SK-N-SH (cell line): ENCODE measurements at regions not wholly inside any gene's neighbourhood (a gene's known extent, or its start where the extent isn't known, plus 50 kb on each side); places are given as distances from the start of the nearest gene placed in this dataset.

Source experiments
- CTCF ChIA-PET: fragments of 300-600, 350-600 bp; formaldehyde crosslinking; extraction: SDS; loops from one replicate; lab custom pipeline; 2021; lab: Yijun Ruan, JAX
- POLR2A ChIA-PET: fragments of 350-600 bp; sonication (Branson Sonifier 250); formaldehyde crosslinking; extraction: SDS; loops from one replicate; lab custom pipeline; 2020; ENCODE audit warnings: antibody characterized with exemption, inconsistent platforms; lab: Yijun Ruan, JAX
- DNase-seq: peaks from one replicate; pipeline ENCODE4 v3.0.0; 2012
- H2AFZ ChIP-seq: fragments of 200-600 bp; sonication (generic); 2 replicates; pipeline ENCODE4 v1.8.1; 2016; ENCODE audit warnings: antibody characterized with exemption, mild to moderate bottlenecking, low read depth
- H3F3A ChIP-seq: fragments of 200-600 bp; sonication (generic); replicated peaks from 2 replicates; pipeline ENCODE3; 2016; ENCODE audit warnings: antibody characterized with exemption, mild to moderate bottlenecking; ENCODE audit not compliant: insufficient read depth
- H3K27ac ChIP-seq, 2 experiments: fragments of 200-500 bp in 1 of 2; fragments of 200-600 bp in 1 of 2; sonication (Bioruptor generic) in 1 of 2; sonication (generic), shearing (Covaris generic) in 1 of 2; 2 replicates each; pipeline versions ENCODE4 v1.5.1 to v1.6.1; 2014 to 2016; ENCODE audit warnings: low read depth in 2 of 2, inconsistent platforms in 1 of 2, low read length in 1 of 2, mild to moderate bottlenecking in 1 of 2, mixed read lengths in 1 of 2
- H3K27me3 ChIP-seq: fragments of 200-600 bp; sonication (generic), shearing (Covaris generic); 2 replicates; pipeline ENCODE4 v1.6.1; 2016; ENCODE audit warnings: mixed run types; ENCODE audit not compliant: insufficient read depth
- H3K36me3 ChIP-seq, 2 experiments: fragments of 200-500 bp in 1 of 2; fragments of 200-600 bp in 1 of 2; sonication (Bioruptor generic) in 1 of 2; sonication (generic) in 1 of 2; replicated peaks in 1 of 2; 2 replicates each; pipeline versions ENCODE3 to v1.5.1; 2014 to 2016; ENCODE audit warnings: low read length in 1 of 2, mild to moderate bottlenecking in 1 of 2; ENCODE audit not compliant: insufficient read depth in 2 of 2, control insufficient read depth in 1 of 2
- H3K4me1 ChIP-seq, 2 experiments: fragments of 200-500 bp in 1 of 2; fragments of 200-600 bp in 1 of 2; sonication (Bioruptor generic) in 1 of 2; sonication (generic), shearing (Covaris generic) in 1 of 2; 2 replicates each; pipeline versions ENCODE4 v1.5.1 to v1.6.1; 2014 to 2016; ENCODE audit warnings: low read depth in 1 of 2, low read length in 1 of 2, mixed run types in 1 of 2; ENCODE audit not compliant: insufficient read depth in 2 of 2, control insufficient read depth in 1 of 2
- H3K4me2 ChIP-seq: fragments of 200-600 bp; sonication (generic), shearing (Covaris generic); 2 replicates; pipeline ENCODE4 v1.6.1; 2017; ENCODE audit warnings: mixed run types
- H3K4me3 ChIP-seq, 2 experiments: fragments of 200-500 bp in 1 of 2; fragments of 200-600 bp in 1 of 2; sonication (Bioruptor generic) in 1 of 2; sonication (generic), shearing (Covaris generic) in 1 of 2; 2 replicates each; pipeline versions ENCODE4 v1.5.1 to v1.8.1; 2014 to 2016; ENCODE audit warnings: low read depth in 2 of 2, inconsistent platforms in 1 of 2, low read length in 1 of 2, mild to moderate bottlenecking in 1 of 2, mixed read lengths in 1 of 2, moderate library complexity in 1 of 2
- H3K79me2 ChIP-seq: fragments of 200-600 bp; sonication (generic); 2 replicates; pipeline ENCODE4 v1.8.1; 2017; ENCODE audit warnings: mild to moderate bottlenecking; ENCODE audit not compliant: insufficient read depth
- H3K9ac ChIP-seq: fragments of 200-600 bp; sonication (generic); 2 replicates; pipeline ENCODE4 v1.6.1; 2017; ENCODE audit warnings: mixed run types
- H3K9me2 ChIP-seq: fragments of 200-600 bp; sonication (generic); 2 replicates; pipeline ENCODE4 v1.6.1; 2017; ENCODE audit warnings: mixed run types
- H3K9me3 ChIP-seq: fragments of 200-600 bp; sonication (generic); 2 replicates; pipeline ENCODE4 v1.6.1; 2017; ENCODE audit warnings: mixed run types, mild to moderate bottlenecking, moderate library complexity
- H4K20me1 ChIP-seq: fragments of 200-600 bp; sonication (generic); 2 replicates; pipeline ENCODE4 v1.6.1; 2017; ENCODE audit warnings: mild to moderate bottlenecking, mixed run types; ENCODE audit not compliant: insufficient read depth
- ELF1 ChIP-seq: IDR thresholded peaks from 2 replicates; pipeline ENCODE4 v1.4.0; 2012
- EP300 ChIP-seq, 2 experiments: IDR thresholded peaks; 2 replicates each; pipeline versions ENCODE4 v1.4.0 to v1.6.1; 2012; ENCODE audit warnings: borderline replicate concordance in 1 of 2, low read depth in 1 of 2, low read length in 1 of 2
- EZH2phosphoT487 ChIP-seq: fragments of 200-600 bp; sonication (generic); IDR thresholded peaks from 2 replicates; pipeline ENCODE4 v1.6.1; 2017; ENCODE audit warnings: low read depth, mixed run types, mild to moderate bottlenecking, antibody characterized with exemption, moderate library complexity, borderline replicate concordance
- FOXJ3 ChIP-seq: sonication (generic); formaldehyde crosslinking; IDR thresholded peaks from 2 replicates; pipeline ENCODE4 v1.5.1; 2020; ENCODE audit warnings: mild to moderate bottlenecking, missing genetic modification reagents
- FOXM1 ChIP-seq: IDR thresholded peaks from 2 replicates; pipeline ENCODE4 v1.4.0; 2012; ENCODE audit warnings: low read depth, mild to moderate bottlenecking
- GABPA ChIP-seq: IDR thresholded peaks from 2 replicates; pipeline ENCODE4 v1.4.0; 2012; ENCODE audit warnings: low read depth, mild to moderate bottlenecking
- GATA2 ChIP-seq: sonication (generic); formaldehyde crosslinking; IDR thresholded peaks from 2 replicates; pipeline ENCODE4 v1.5.0; 2020; ENCODE audit warnings: mild to moderate bottlenecking, missing genetic modification reagents
- MEF2A ChIP-seq: IDR thresholded peaks from 2 replicates; pipeline ENCODE4 v1.4.0; 2012; ENCODE audit warnings: low read depth, borderline replicate concordance
- NFIC ChIP-seq: IDR thresholded peaks from 2 replicates; pipeline ENCODE4 v1.4.0; 2012; ENCODE audit warnings: borderline replicate concordance
- NRF1 ChIP-seq: IDR thresholded peaks from 2 replicates; pipeline ENCODE4 v1.6.1; 2012; ENCODE audit warnings: low read depth, mild to moderate bottlenecking, low read length
- POLR2AphosphoS5 ChIP-seq: IDR thresholded peaks from 2 replicates; pipeline ENCODE4 v1.6.1; 2012; ENCODE audit warnings: low read depth, low read length
- RCOR1 ChIP-seq: fragments of 150-350 bp; IDR thresholded peaks from 2 replicates; pipeline ENCODE4 v1.6.1; 2017; ENCODE audit warnings: antibody characterized with exemption, low read length
- SMC3 ChIP-seq: IDR thresholded peaks from 2 replicates; pipeline ENCODE4 v1.6.1; 2012; ENCODE audit warnings: low read depth, low read length, improper control_type of control experiment
- TAF1 ChIP-seq: IDR thresholded peaks from 2 replicates; pipeline ENCODE4 v1.6.1; 2012; ENCODE audit warnings: low read depth, mild to moderate bottlenecking, low read length, moderate library complexity, borderline replicate concordance
- YY1 ChIP-seq: IDR thresholded peaks from 2 replicates; pipeline ENCODE4 v1.4.0; 2012; ENCODE audit warnings: low read depth, mild to moderate bottlenecking
- WGBS: methylation state at CpG from one replicate; pipeline ENCODE4 v1.1.6; 2017; ENCODE audit warnings: low lambda C conversion rate; 5-methylcytosine and 5-hydroxymethylcytosine counted together
- TF ChIP-seq, protein P1 (sequence below): IDR thresholded peaks from 2 replicates; pipeline ENCODE4 v1.4.0; 2012; ENCODE audit warnings: low read depth, borderline replicate concordance
- TF ChIP-seq, protein P2 (sequence below): IDR thresholded peaks from 2 replicates; pipeline ENCODE4; 2012
- TF ChIP-seq, protein P3 (sequence below): fragments of 150-350 bp; IDR thresholded peaks from 2 replicates; pipeline ENCODE4 v1.6.1; 2016; ENCODE audit warnings: mild to moderate bottlenecking, low read depth, low read length
- TF ChIP-seq, protein P4 (sequence below): fragments of 150-350 bp; IDR thresholded peaks from 2 replicates; pipeline ENCODE4 v1.6.1; 2017; ENCODE audit warnings: antibody characterized with exemption, low read length, low read depth, borderline replicate concordance
- TF ChIP-seq, protein P5 (sequence below): fragments of 200-600 bp; sonication (generic); IDR thresholded peaks from 2 replicates; pipeline ENCODE4 v1.6.1; 2017; ENCODE audit warnings: antibody characterized with exemption, mild to moderate bottlenecking, moderate library complexity

DNA sequence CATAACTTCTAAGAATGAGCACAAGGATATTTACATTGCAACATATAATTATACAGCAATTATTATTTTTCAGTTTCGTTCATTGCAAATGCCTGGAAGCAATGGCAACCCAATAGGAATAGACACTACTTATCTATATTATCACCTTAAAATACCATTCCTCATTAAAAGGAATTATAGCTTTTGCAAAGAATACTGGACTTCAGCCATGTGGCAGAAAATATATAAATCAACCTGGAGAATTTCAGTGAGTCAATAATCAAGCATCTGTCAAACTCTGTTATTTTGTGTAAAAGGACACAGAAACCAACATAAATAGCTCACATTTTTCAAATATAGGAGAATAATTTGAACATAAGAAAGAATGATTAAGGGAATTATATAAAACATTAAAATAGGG lies 96.1 kb upstream of the SEMA3C start:
- no peak overlapping the region for H2AFZ ChIP-seq
- no peak overlapping the region for H3K27ac ChIP-seq
- no peaks in the 10 kb centered on the region for H4K20me1 ChIP-seq
- POLR2A ChIA-PET: no interaction called here
- CTCF ChIA-PET: interaction anchor here (0.7 to 1.2 kb wide), 4 partner anchors 10 to 63 kb away, joined by 3 to 4 read pairs (median 4); no protein-coding TSS in a partner anchor
- 0 out of 4 replicates have a peak, but pooled peaks cover 0 to 7% of the 10 kb centered on the region in 2 experiments for H3K4me1 ChIP-seq
- whole genome bisulfite sequencing: 89% methylated on average over 1 of the region's 1 CpG
- no peak overlapping the region for H3K4me3 ChIP-seq
- no peaks in the 10 kb centered on the region for H3K79me2 ChIP-seq
- no peak for DNase-seq
- peaks cover 15% of the 10 kb centered on the region for H3K9me3 ChIP-seq
- H3K9ac ChIP-seq: no peak overlapping the region
- H3K27me3 ChIP-seq: no peaks in the 10 kb centered on the region
- H3K36me3 ChIP-seq: no peaks in the 10 kb centered on the region
- H3K9me2 ChIP-seq: no peaks in the 10 kb centered on the region
- TF ChIP-seq EP300 (IDR thresholded peaks at IDR 0.05; ENCODE audit: borderline replicate concordance in 1 of 2, low read depth in 1 of 2, low read length in 1 of 2) (0 out of 4 replicates have a peak, but pooled peaks of 1 of the 2 experiments have one; percentile 7), GABPA (no peak), NFIC (no peak), SMC3 (no peak), GATA2 (no peak), RCOR1 (no peak)
- TF ChIP-seq, protein P1, sequence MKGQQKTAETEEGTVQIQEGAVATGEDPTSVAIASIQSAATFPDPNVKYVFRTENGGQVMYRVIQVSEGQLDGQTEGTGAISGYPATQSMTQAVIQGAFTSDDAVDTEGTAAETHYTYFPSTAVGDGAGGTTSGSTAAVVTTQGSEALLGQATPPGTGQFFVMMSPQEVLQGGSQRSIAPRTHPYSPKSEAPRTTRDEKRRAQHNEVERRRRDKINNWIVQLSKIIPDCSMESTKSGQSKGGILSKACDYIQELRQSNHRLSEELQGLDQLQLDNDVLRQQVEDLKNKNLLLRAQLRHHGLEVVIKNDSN: no peak
- TF ChIP-seq, protein P2, sequence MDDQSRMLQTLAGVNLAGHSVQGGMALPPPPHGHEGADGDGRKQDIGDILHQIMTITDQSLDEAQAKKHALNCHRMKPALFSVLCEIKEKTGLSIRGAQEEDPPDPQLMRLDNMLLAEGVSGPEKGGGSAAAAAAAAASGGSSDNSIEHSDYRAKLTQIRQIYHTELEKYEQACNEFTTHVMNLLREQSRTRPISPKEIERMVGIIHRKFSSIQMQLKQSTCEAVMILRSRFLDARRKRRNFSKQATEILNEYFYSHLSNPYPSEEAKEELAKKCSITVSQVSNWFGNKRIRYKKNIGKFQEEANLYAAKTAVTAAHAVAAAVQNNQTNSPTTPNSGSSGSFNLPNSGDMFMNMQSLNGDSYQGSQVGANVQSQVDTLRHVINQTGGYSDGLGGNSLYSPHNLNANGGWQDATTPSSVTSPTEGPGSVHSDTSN: no peak
- no peak overlapping the region for H3K4me2 ChIP-seq
- H3F3A ChIP-seq: no peaks in the 10 kb centered on the region

DNA sequence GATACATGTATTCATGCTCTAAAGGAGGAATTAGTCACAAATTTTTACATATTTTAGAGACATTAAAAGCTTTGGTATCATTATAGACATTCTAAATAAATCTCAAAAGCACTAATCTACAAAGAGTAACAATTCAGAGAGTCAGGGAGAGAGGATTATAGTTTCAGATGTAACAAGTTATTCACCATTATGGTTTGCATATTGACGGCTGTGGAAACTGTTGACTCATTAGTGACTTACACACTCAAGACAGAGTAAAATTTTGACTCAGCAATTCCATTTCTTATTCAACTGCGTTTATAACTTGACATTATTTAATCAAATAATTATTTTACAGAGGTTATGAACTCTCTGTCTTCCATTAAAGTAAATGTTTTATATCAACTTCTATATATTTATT lies 95.4 kb upstream of the SEMA3C start:
- H4K20me1 ChIP-seq: no peaks in the 10 kb centered on the region
- no peaks in the 10 kb centered on the region for H3K27me3 ChIP-seq
- no peak overlapping the region for H3K4me2 ChIP-seq
- H3K9me3 ChIP-seq: peaks cover 15% of the 10 kb centered on the region
- H3F3A ChIP-seq: no peaks in the 10 kb centered on the region
- H3K79me2 ChIP-seq: no peaks in the 10 kb centered on the region
- CTCF ChIA-PET: no interaction called here
- no peak overlapping the region for H2AFZ ChIP-seq
- H3K36me3 ChIP-seq: no peaks in the 10 kb centered on the region
- no peak overlapping the region for H3K4me3 ChIP-seq
- no peak overlapping the region for H3K9ac ChIP-seq
- no peak for DNase-seq
- WGBS: 75% methylated on average over 2 of the region's 2 CpGs
- TF ChIP-seq NFIC: no peak
- TF ChIP-seq, protein P3, sequence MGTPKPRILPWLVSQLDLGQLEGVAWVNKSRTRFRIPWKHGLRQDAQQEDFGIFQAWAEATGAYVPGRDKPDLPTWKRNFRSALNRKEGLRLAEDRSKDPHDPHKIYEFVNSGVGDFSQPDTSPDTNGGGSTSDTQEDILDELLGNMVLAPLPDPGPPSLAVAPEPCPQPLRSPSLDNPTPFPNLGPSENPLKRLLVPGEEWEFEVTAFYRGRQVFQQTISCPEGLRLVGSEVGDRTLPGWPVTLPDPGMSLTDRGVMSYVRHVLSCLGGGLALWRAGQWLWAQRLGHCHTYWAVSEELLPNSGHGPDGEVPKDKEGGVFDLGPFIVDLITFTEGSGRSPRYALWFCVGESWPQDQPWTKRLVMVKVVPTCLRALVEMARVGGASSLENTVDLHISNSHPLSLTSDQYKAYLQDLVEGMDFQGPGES: no peak
- no peak for TF ChIP-seq EZH2phosphoT487
- no peak for TF ChIP-seq TAF1
- TF ChIP-seq YY1: no peak
- TF ChIP-seq GABPA: no peak
- no peak for TF ChIP-seq POLR2AphosphoS5
- TF ChIP-seq, protein P4, sequence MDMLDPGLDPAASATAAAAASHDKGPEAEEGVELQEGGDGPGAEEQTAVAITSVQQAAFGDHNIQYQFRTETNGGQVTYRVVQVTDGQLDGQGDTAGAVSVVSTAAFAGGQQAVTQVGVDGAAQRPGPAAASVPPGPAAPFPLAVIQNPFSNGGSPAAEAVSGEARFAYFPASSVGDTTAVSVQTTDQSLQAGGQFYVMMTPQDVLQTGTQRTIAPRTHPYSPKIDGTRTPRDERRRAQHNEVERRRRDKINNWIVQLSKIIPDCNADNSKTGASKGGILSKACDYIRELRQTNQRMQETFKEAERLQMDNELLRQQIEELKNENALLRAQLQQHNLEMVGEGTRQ: no peak
- TF ChIP-seq, protein P5, sequence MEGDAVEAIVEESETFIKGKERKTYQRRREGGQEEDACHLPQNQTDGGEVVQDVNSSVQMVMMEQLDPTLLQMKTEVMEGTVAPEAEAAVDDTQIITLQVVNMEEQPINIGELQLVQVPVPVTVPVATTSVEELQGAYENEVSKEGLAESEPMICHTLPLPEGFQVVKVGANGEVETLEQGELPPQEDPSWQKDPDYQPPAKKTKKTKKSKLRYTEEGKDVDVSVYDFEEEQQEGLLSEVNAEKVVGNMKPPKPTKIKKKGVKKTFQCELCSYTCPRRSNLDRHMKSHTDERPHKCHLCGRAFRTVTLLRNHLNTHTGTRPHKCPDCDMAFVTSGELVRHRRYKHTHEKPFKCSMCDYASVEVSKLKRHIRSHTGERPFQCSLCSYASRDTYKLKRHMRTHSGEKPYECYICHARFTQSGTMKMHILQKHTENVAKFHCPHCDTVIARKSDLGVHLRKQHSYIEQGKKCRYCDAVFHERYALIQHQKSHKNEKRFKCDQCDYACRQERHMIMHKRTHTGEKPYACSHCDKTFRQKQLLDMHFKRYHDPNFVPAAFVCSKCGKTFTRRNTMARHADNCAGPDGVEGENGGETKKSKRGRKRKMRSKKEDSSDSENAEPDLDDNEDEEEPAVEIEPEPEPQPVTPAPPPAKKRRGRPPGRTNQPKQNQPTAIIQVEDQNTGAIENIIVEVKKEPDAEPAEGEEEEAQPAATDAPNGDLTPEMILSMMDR: no peak
- no peak for TF ChIP-seq FOXM1
- no peak for TF ChIP-seq GATA2
- TF ChIP-seq, protein P1: no peak
- TF ChIP-seq MEF2A: no peak
- TF ChIP-seq NRF1: no peak
- TF ChIP-seq FOXJ3 (CRISPR knock-in tag): no peak
- TF ChIP-seq ELF1: no peak
- 0 out of 4 replicates have a peak, but pooled peaks cover 0 to 7% of the 10 kb centered on the region in 2 experiments for H3K4me1 ChIP-seq
- H3K9me2 ChIP-seq: no peaks in the 10 kb centered on the region
- H3K27ac ChIP-seq: no peak overlapping the region
- POLR2A ChIA-PET: no interaction called here
